NCI-H128 (cell line): ENCODE measurements at regions not wholly inside any gene's neighbourhood (a gene's known extent, or its start where the extent isn't known, plus 50 kb on each side); places are given as distances from the start of the nearest gene placed in this dataset.
"Not testable (repeated sequence)": the region's sequence is repeated elsewhere in the genome, so short reads cannot be mapped to it uniquely, and the experiment has no call there.

Experiments used
- DNase-seq: peaks from one replicate; lab custom pipeline; 2025; ENCODE audit not compliant: unreplicated experiment; lab: John Stamatoyannopoulos, UW

DNA sequence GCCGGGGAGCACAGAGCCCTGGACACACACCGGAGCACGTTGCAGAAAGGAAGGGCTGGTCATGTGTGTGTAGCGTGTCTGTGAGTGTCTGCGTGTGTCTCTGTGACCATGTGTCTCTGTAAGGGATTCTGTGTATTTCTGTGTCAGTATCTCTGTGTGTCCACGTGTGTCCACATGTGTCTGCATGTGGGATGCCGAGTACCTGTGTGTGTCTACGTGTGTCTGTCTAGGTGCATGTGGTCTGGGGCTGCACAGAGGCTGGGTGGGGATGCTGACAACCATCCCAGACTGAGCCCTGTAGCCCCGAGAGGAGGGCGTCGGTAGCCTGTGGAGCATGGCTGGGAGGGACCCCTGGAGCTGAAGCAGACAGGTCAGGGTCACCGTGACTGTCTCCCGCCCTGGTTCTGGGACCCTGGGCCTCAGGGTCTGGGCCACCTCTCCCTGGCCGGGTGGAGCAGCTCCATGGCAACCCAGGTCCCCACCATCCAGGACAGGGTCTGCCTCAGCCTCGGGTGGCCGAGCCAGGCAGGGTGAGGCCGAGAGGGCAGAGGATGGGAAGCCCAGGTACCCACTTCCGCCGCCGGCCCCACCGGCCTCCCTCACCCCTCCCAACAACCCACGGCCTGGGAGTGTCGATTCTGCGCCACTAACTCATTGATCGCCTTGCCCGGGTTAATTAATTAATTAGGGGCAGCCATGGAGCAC lies 122.7 kb downstream of the FAM53A start:
- DNase-seq: no peak

DNA sequence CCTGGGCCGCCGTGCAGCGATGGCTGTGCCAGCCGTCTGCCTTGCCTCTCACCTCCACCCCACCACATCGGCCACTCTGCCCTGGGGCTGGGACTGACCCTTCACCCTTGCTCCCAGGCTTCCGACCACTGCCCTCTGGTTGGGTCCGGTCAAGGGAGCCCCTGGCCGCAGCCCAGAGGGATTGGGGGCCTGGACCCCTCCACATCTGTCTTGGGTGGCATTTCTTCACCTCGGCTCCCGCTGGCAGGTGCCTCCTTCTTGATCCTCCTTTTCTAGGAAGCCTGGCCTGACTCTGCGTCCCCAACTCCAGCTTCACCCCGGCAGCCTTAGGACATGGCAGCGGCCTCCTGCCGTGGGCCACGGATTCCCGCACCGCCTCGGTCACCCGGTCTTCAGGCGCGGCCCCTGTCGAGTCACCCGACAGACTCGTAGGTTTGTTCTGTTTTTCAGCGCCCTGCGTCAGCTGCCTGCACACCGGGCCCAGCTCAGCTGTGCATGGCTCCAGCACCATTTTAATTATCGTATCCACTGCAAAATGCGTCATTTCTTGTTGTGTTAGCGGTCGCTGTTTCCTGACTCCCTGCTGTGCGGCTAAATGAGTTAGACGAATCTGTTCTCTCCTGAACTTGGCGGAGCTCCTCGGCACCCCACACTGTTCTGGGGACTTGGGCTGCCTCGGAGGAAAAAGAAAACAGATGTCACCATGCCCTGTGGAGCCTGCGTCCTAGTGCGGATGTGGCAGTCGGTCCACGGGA lies 124.0 kb downstream of the FAM53A start:
- no peak for DNase-seq

DNA sequence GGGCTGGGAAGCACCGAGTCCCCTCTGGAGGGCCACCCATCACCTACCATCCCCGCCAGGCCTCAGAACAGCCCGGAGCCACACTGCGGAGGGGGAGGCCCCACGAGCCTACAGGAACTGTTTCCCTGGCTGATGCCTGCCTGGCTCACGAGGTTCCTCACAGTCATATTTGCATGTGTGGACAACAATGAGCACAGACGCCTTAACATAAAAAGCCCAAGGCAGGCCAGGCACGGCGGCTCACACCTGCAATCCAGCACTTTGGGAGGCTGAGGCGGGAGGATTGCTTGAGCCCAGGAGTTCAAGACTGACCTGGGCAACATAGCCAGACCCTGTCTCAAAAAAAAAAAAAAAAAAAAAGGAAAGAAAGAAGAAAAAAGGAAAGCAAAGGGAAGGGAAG lies 125.9 kb downstream of the FAM53A start:
- no peak for DNase-seq

DNA sequence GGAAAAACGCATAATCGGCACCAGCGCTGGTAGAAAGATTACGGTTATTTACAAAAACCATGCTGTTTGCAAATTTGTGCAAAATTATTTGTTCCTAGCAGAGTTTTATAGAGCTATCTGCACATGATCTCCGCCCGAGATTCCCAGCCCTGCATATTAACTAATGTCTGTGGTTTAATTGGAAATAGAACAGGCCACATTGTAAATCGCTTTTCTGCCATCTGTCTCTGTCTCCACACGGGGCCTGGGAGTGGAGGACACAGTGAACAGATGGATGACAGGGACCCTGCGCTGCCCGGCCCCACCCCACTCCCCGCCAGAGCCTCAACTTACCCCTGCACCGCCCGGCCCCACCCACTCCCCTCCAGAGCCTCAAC lies 126.9 kb downstream of the FAM53A start:
- DNase-seq: no peak

DNA sequence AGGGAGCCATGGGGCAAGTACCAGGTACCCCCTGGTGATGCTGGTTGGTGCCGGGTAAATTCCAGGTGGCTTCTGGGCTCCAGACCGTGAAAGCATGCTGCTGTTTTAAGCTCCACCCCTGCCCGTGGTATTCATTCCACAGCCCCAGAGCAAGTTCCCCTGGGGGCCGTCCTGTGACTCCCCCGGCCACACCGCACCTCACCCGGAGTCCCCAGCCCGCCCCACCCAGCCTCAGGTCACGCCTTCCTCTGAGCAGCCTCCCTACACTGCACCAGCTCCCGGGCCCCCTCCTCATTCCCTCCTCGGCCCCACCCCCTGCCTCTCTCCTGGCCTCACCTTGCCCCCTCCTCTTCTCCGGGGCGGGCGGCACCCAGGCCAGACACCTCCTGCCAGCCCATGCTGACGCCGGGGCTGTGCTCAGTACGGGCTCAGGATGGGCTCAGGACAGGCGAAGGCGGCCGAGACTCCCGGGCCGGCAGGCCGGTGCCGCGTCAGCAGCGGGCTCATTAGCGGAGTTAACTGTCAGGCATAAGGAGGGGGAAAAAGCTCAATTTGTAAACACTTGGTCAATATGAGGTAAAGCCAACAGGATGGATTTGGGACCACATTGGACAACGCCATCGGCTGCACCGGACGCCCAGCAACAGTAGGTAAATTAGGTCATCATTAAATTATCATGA lies 127.4 kb downstream of the FAM53A start:
- no peak for DNase-seq

DNA sequence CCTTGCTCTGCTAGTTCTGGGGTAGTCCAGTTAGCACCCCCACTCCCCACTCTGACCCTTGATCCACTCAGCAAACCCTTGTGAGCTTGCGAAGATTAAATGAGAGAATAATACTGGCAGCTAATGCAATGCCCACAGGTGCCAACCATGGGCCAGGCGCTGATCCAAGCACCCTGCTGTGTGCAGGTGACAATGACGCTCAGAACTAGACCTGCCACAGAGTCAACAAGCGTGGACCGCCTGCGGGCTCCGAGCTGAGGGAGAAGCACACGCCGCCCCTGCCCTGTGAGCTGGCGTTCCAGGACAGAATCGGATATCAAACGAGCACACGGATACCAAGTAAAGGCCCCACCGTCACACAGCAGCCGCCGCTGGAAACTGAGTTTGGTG lies 129.2 kb downstream of the FAM53A start:
- peak; percentile 41 for DNase-seq

DNA sequence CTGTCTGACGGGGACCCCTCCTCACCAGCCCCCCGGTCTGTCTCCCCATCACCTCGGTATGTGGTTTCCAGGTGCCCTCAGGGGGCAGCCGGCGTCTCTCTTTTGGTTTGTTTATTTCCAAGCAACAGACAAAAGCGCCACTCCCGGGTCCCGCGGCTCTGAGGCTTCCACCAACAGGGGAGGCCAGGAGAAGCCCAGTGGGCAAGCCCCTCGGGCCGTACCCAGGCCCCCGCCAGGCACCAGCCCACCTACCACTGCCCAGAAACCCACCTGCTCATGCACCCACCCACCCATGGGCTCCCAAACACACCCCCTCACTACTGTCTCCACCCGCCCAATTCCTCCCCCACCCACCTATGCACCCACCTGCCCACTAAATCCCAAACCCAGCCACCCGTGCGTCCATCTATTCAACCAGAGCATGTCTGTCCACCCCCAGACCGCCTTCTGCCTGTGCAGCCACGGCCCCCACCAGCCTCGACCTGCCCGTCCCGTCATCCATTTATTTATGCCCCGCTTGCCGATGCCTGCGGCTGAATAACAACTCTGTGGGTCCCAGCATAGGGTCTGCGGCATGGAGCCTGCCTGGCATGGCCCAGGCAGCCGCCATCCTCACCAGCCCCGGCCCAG lies 129.8 kb downstream of the FAM53A start:
- DNase-seq: no peak

DNA sequence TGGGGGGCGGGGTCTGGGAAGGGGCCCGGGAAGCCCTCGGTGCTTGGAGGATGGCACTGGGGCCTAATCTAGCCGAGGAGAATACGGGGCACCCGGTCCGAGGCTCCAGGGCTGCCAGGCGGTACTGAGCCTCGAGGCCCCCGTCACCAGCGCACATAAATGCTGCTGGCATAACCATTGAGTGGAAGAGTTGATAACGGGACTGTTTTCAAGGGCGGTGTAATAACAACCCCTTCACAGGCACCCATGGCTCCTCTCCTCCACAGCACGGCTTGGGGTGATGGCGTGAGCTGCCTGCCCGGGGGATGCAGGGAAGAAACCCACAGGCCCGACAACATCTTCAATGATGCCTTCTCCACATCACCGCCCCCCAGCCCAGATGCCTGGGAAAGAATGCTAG lies 130.7 kb downstream of the FAM53A start:
- DNase-seq: no peak

DNA sequence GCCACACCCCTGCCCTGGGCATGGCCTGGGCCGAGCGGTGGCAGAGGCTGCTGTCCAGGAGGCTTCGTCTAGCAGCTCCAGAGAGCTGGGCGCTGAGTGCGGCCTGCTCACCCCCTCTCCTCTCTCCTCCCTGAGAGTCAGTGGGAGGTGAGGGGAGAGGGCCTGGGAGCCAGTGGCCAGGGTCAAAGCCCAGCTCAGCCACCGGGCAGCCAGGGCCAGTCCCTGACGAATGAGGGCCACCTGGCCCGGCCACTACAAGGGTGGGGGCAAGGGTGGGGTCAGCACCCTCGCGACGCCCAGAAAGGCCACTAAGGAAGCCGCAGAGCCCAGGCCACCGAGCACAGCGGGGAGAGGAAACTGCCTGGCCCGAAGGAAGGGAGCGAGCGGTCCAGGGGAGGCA lies 131.7 kb downstream of the FAM53A start:
- DNase-seq: no peak

DNA sequence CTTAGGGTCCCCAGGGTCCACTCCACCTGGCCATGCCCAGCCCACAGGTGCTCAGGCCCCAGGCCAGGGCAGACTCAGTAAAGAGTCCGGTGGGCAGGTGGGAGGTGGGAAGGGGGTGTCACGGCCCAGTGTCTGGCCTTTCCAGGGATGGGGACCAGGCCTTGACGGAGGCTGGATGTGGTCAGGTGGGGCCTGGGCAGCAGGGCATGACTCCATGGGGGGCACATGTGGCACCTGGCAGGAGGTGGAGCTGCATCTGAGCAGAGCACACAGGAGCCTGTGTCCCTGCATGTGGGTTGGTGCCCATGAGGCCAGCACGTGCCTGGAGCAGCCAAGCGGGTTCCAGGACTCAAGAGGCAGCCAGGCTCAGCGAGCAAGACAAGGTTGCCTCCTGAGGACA lies 132.9 kb downstream of the FAM53A start:
- no peak for DNase-seq

DNA sequence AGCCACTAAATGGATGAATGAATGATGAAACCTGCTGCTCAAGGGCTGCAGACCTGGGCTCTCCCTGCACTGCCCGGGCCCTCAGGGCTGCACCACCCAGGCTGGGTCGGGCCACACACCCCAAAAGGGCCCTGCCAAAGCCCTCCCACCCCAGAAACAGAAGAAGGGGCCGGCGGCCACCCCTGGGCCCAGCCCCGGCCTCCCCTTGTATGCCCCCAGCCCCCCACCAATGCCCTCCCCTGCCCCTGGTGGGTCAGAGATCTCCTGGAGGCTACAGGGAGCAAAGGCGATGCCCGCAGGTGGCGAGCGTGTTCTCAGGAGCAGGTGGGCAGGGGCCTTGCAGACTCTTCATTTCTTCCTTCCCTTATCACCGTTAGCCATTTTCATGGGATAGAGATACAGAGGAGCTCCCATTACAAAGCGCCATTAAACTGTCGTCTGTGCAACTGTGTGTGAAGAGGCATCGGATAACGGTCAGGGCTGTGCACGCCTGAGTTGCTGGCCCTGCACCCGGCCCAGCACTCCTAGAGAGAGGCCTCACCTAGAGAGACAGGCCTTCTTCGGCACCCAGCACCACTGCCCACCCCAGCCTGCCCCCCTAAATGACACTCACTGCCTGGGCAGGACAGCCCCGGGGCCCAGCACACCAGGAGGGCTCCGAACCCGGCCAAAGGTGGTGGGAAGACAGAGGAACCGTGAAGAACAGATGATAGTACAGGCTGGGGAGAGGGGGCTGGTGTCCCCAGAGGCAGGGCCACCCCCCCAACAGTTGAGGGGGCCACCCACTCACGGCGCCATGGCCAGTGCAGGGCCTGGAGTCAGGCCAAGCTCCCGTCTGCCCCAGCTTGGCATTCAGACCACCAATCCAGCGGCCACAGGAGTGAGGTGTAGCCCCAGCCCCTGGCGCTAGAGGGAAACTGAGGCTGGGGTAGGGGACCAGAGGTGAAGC lies 133.7 kb downstream of the FAM53A start:
- DNase-seq: no peak

DNA sequence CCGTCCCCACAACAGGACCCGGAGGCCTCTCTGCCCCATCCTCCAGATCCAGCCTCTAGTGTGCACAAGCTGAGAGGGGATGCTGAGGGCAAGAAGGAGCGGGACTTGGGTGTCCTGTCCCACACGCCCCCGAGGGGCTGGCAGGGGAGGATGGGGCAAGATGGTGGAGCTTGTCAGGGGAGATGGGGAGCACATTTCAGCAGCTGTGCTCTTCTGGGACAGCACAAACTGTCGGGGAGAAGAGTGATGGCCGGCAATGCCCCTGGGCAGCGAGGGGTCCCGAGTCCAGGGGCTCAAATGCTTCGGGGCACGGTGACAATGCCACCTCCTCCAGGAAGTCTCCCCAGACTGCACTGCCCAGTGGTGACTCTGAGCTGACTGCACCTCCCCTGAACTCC lies 134.5 kb downstream of the FAM53A start:
- DNase-seq: no peak

DNA sequence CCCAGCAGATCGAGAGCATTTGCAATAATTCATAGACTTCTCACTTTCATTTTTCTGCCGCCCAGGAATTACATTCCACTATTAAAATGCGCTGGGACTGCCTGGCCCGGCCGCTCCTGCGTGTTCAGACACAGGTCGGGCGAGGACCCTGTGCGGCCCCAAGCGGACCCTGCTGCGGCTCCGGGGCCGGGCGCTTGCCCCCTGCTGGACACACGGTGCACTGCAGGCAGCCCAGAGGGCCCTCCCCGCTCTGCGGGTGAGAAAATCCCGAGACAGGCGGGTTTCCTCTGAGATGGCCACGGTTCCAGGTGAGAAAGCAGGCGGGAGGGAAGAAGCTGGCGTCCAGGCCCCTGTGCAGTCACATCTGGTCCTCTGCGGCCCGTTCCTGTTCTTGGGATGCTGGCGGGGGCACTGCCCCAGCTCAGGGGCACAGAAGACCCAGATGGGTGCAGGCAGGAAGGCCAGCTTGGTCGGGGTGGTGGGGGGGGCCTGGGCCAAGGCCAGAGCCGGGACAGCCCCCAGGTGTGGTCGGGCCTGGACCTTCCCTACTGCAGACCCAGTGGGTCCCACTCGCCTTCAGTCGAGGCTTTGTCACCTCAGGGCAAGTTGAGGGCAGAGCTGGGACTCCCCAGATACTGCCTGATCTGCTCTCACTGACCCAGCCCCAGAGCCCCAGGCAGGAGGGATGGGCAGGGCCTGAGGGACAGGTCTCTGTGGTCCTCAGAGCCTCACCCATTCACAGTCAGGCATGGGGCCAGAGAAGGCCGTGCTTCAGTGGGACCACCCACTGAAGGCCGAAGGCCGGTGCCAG lies 135.1 kb downstream of the FAM53A start:
- DNase-seq: not testable (repeated sequence)

DNA sequence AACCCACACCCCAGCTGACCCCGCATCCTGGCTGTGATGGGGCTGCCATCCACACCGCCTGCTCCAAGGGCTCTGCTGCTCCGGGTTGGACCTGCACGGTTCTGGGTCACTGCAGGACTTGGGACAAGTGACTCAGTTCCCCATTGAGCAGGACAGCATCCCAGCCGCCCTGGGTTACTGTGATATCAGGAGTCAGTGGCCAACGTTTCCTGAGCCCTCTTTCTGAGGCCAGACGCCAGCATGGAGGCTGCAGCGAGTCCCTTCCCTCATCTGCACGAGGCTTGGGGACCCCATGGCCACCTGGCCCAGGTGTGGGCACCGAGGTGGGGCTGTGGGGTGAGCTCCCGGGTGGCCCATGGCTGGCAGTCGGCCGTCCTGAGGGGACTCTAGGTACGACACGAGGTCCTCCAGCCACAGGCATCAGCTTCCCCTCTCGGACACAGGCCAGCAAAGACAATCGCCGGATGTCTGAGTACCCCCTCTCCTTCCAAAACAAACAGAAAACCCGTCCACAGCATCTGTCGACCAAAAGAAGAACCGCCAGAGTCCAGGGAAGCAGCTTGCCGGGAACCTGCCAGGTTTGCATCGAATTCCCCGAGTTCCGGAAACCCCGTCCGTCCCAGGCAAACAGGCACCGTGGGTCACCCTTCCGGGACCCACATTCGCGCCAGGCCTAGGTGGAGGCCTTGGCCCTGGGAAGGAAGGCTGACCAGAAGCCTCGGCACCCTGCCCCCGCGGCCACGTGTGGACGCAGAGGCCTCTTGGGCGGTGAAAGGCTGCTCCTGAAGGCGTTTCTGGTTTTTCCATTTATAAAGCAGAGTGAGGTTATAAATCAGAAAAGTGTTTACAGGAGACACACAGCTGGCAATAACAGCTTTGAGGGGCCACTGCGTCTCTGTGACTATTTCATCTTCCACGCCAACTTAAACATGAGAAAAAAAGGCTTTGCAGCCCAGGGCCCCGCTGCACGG lies 136.0 kb downstream of the FAM53A start:
- no peak for DNase-seq

DNA sequence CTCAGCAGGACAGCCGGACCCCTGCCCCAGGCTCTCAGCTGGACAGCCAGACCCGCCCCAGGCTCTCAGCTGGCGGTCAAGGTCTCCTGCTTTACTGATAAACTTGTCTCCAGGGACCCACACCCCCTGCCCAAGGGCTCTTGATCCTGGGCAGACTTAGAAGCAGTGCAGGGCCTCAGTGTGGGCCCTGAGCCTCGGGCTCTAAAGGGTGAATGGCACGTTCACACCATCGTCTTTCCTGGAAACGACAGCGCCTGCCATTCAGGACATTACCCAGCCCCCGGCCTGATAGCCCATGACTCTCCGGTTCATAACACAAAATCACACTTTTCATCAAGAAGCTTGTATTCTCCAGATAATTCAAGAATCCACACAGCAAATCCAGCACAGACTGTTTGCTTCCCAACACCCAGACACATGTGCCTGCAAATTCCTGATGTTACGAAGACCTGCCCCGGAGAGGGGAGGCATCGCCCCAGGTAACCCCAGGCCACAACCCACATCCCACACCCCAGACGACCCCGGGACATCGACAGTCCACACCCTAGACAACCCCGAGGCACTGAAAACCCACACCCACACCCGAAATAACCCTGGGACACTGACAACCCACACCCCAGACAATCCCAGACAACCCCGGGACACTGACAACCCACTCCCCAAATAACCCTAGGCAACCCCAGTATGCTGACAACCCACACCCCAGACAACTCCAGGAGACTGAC lies 136.8 kb downstream of the FAM53A start:
- DNase-seq: no peak

DNA sequence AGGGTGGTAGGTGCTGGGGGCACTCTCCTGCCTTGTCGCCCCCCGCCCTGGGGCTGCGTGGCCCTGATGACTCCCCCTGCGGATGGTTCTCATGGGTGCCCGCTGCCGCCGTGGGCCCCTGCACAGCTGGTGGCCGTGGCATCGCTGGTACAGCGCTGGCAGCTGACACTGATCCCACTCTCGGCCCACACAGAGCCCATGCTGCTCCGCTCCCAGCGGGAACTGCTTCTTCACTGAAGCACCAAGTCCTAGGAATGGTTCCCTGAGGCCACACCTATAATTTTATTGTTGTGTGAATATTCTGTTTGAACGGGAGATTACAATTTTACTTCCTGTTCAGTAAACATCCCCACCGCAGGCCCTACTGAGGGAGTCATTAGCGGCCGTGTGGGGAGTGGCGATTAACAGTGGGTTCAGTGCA lies 138.6 kb upstream of the NKX1-1 start:
- no peak for DNase-seq

DNA sequence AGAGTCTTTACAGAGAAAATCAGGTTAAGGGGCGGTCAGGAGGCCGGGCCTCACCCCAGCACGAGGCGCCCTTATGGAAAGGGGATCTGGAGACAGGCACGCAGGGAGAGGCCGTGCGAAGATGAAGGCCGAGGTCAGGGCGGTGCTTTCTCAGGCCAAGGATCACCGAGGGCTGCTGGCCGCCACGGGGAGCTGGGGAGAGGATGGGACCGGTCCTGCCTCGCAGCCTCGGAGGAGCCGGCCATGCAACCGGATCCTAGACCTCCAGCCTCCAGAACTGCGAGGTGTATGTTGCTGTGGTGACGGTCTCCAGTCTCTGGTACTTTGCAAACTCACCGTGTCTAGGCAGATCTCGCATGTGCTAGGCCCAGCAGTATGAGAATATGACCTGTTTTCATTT lies 138.2 kb upstream of the NKX1-1 start:
- not testable (repeated sequence) for DNase-seq

DNA sequence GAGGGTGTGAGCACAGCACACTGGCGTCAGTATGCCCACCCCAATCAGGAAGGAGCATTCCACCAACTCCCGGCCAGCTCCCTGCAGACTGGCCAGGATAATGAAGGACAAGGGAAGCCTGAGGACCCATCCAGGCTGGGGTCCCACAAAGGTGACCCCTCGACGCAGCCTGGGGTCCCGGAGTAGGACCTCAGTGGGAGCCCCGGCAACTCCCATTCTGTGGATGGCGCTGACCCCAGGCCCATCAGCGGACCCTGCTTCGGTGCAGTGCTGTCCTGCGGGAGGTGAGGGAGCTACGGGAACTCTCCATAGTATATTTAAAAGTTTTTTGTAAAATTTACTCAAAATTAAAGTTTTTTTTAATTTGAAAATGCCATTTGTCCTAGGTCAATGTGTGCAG lies 137.7 kb upstream of the NKX1-1 start:
- DNase-seq: no peak
